GM12878 (cell line): ENCODE measurements at regions not wholly inside any gene's neighbourhood (a gene's known extent, or its start where the extent isn't known, plus 50 kb on each side); places are given as distances from the start of the nearest gene placed in this dataset.

Experiments
- ATAC-seq: fragments of 200-7000 bp; cut with Tn5 transposase; 3 replicates; pipeline ENCODE4 v1.9.1; 2020; ENCODE audit warnings: mild to moderate bottlenecking, moderate library complexity
- BruUV-seq: library from RNA; stranded (reverse); fragments of 400-500 nt; replicated peaks from 2 replicates; lab custom pipeline; 2021; lab: Mats Ljungman, UMichigan
- CTCF ChIA-PET: fragments of 300-600 bp; sonication (Branson Sonifier 250); formaldehyde crosslinking; extraction: SDS; loops from one replicate; lab custom pipeline; 2021; ENCODE audit warnings: inconsistent platforms; lab: Yijun Ruan, JAX
- POLR2A ChIA-PET: fragments of 350-600 bp; formaldehyde crosslinking; extraction: SDS; loops from one replicate; lab custom pipeline; 2021; ENCODE audit warnings: inconsistent platforms; lab: Charles Lee
- RAD21 ChIA-PET: fragments of 300-600 bp; sonication (Branson Sonifier 250); formaldehyde crosslinking; loops from one replicate; lab custom pipeline; 2023; ENCODE audit warnings: antibody characterized with exemption; ENCODE audit not compliant: unreplicated experiment; lab: Charles Lee
- SMC1A ChIA-PET: fragments of 300-600 bp; sonication (Branson Sonifier 250); formaldehyde crosslinking; loops from one replicate; lab custom pipeline; 2023; ENCODE audit not compliant: unreplicated experiment, uncharacterized antibody; lab: Charles Lee
- DNase-seq: peaks from one replicate; pipeline ENCODE4 v3.0.0-alpha.2; 2011; ENCODE audit warnings: low read depth, low spot score
- FAIRE-seq: peaks from 3 replicates; lab custom pipeline; 2011; peaks lifted over from hg19 to GRCh38; lab: Jason Lieb, UNC
- H2AFZ ChIP-seq: 2 replicates; pipeline ENCODE4 v1.6.0; 2011; ENCODE audit warnings: low read depth, low read length, control low read depth; ENCODE audit not compliant: control insufficient read depth
- H3K27ac ChIP-seq: 2 replicates; pipeline ENCODE4 v1.5.1; 2011; ENCODE audit warnings: control low read depth; ENCODE audit not compliant: control insufficient read depth, insufficient read depth
- H3K27me3 ChIP-seq, 2 experiments: replicated peaks in 1 of 2; 2 replicates each; pipeline versions ENCODE4 v1.6.0 to v1.6.1; 2011; ENCODE audit warnings: low read length in 1 of 2; ENCODE audit not compliant: control insufficient read depth in 2 of 2, insufficient read depth in 2 of 2
- H3K36me3 ChIP-seq, 2 experiments: 2 replicates each; pipeline ENCODE4 v1.5.1; 2011; ENCODE audit warnings: low read length in 1 of 2; ENCODE audit not compliant: control insufficient read depth in 2 of 2, insufficient read depth in 2 of 2
- H3K4me1 ChIP-seq: 2 replicates; pipeline ENCODE4 v1.6.1; 2011; ENCODE audit warnings: mild to moderate bottlenecking, low read length, moderate library complexity, mixed read lengths; ENCODE audit not compliant: control insufficient read depth, insufficient read depth
- H3K4me2 ChIP-seq: 2 replicates; pipeline ENCODE4 v1.6.0; 2011; ENCODE audit warnings: control low read depth; ENCODE audit not compliant: control insufficient read depth, insufficient read depth
- H3K4me3 ChIP-seq: fragments of 200-600 bp; sonication (generic); 2 replicates; pipeline ENCODE4 v1.5.1; 2016
- H3K79me2 ChIP-seq: 2 replicates; pipeline ENCODE4 v1.6.0; 2011; ENCODE audit warnings: low read length; ENCODE audit not compliant: control insufficient read depth, insufficient read depth
- H3K9ac ChIP-seq: 2 replicates; pipeline ENCODE4 v1.8.0; 2011; ENCODE audit warnings: low read length, control low read depth, mixed read lengths; ENCODE audit not compliant: control insufficient read depth, insufficient read depth
- H3K9me3 ChIP-seq: replicated peaks from 3 replicates; pipeline ENCODE4 v1.5.1; 2011; ENCODE audit warnings: mild to moderate bottlenecking, low read length; ENCODE audit not compliant: control insufficient read depth, insufficient read depth
- H4K20me1 ChIP-seq: 2 replicates; pipeline ENCODE4 v1.6.0; 2011; ENCODE audit not compliant: control insufficient read depth, insufficient read depth
- DPF2 ChIP-seq: fragments of 450-650 bp; IDR thresholded peaks from 2 replicates; pipeline ENCODE4 v1.6.1; 2017; ENCODE audit warnings: mild to moderate bottlenecking
- MEF2B ChIP-seq: fragments of 450-650 bp; IDR thresholded peaks from 2 replicates; pipeline ENCODE4 v1.6.1; 2018; ENCODE audit warnings: mild to moderate bottlenecking, moderate library complexity; ENCODE audit not compliant: partially characterized antibody, poor library complexity, severe bottlenecking
- MTA3 ChIP-seq: IDR thresholded peaks from 2 replicates; pipeline ENCODE4 v1.6.1; 2012; ENCODE audit warnings: low read length, inconsistent platforms, borderline replicate concordance
- RELA ChIP-seq: fragments of 450-650 bp; IDR thresholded peaks from 2 replicates; pipeline ENCODE4 v1.8.0; 2014; ENCODE audit warnings: borderline replicate concordance; ENCODE audit not compliant: partially characterized antibody
- WGBS: methylation state at CpG from one replicate; pipeline ENCODE4 v1.1.6; 2016; ENCODE audit warnings: low lambda C conversion rate; ENCODE audit not compliant: insufficient replicate concordance, insufficient coverage; ENCODE audit errors: missing lambda C conversion rate; 5-methylcytosine and 5-hydroxymethylcytosine counted together
- in situ Hi-C: fragments of 300-500 bp; cut with MboI; formaldehyde crosslinking; loops from 9 replicates; pipeline ENCODE4 v1.14.3; 2018; ENCODE audit warnings: mixed read lengths
- intact Hi-C: fragments of 100-400 bp; cut with micrococcal nuclease; formaldehyde crosslinking; loops from one replicate; pipeline ENCODE4 v1.14.2; 2022; ENCODE audit not compliant: unreplicated experiment
- TF ChIP-seq, protein P1 (sequence below): fragments of 450-650 bp; IDR thresholded peaks from 2 replicates; pipeline ENCODE4 v1.6.1; 2014; ENCODE audit warnings: mild to moderate bottlenecking

DNA sequence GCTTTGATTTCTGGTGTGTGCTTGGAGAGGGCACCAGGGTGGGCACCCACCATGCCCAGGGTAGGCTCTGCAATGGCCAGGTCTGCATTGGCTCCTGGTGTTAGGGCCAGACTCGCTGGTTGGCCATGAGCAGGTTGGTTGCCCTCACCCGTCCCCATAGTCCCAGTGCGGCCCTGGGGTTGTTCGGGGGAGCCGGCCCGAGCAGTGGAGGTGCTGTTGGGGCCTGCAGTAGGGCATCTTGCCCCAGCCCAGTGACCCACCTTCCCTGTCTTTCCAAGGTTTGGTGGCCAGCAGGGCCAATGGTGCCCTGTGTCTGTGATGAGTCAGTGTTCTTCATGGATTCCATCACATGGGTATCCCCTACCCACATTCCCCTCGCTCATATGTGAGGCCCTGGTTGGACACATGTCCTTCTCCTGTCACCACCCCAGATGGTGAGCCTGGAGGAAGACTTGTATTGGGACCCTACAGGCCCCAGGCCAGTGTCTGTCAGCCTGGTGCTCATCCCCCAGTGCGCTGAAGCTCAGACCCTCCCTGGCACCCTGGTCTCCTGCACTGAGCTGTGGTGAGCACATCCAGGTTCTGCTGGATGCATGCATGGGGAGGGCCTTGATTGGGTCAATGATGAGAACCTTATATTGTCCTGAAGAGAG lies 190.1 kb downstream of the UBE3A start:
- TF ChIP-seq MEF2B (no peak), MTA3 (no peak), RELA (no peak), DPF2 (no peak)
- TF ChIP-seq, protein P1, sequence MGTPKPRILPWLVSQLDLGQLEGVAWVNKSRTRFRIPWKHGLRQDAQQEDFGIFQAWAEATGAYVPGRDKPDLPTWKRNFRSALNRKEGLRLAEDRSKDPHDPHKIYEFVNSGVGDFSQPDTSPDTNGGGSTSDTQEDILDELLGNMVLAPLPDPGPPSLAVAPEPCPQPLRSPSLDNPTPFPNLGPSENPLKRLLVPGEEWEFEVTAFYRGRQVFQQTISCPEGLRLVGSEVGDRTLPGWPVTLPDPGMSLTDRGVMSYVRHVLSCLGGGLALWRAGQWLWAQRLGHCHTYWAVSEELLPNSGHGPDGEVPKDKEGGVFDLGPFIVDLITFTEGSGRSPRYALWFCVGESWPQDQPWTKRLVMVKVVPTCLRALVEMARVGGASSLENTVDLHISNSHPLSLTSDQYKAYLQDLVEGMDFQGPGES = no peak
- ChIA-PET CTCF (no interaction called here), RAD21 (no interaction called here), SMC1A (no interaction called here), POLR2A (no interaction called here)
- no TSS peak for BruUV-seq
- WGBS = 57% methylated on average over 8 of the region's 8 CpGs
- Histone ChIP-seq H3K4me2 (no peak overlapping the region), H3K27me3 (no peaks in the 10 kb centered on the region), H3K9ac (no peak overlapping the region), H2AFZ (no peak overlapping the region), H3K4me3 (no peak overlapping the region), H3K4me1 (no peaks in the 10 kb centered on the region), H3K9me3 (no peaks in the 10 kb centered on the region; the same call in 2 of the 3 replicates), H3K27ac (no peak overlapping the region), H4K20me1 (no peaks in the 10 kb centered on the region), H3K36me3 (no peaks in the 10 kb centered on the region), H3K79me2 (no peaks in the 10 kb centered on the region)
- in situ Hi-C loops (no loop called here), intact Hi-C loops (no loop called here)
- no peak for FAIRE-seq
- no peak for ATAC-seq
- no peak for DNase-seq
